ENCODE measurements at regions not wholly inside any gene's neighbourhood (a gene's known extent, or its start where the extent isn't known, plus 50 kb on each side); places are given as distances from the start of the nearest gene placed in this dataset.

DNA sequence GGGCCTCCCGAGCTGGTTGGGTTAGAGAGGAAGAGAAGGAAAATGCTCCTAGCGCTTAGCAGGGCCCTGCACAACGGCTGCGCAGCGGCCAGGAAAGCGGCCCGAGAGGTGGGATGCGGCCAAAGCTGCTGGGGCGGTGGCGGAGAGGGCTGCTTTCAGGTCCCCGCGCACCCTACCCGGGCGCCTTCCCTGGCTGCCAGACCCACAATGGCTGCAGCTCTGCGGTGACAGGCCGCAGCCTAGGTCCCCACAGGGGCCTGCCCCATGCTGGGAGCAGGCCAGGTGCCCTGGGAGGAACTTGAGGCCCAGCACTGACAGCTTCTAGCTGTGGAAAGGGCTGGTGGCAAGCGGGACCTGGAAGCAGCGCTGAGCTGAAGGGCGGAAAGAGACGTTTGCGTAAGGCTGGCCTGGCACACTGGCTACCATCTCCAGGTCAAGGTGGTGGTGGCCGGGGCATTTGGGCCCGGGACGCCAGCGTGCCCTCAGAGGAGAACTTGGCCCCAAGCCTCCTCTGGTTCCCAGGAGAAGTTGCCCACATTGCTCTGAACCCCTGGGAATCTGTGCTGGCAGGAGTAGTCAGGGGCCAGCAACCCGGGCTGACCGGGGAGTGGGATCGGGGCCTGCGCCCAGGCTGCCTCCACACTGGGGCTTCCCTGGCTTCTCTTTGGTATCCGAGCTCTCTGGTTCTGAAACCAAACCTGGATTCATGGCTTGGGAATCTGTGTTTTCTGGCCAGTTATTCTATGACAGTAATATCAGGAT lies 72.9 kb upstream of the ZNF804B start:
- no peaks in the 10 kb centered on the region for H3K27me3 ChIP-seq
- no peak overlapping the region for H3K27ac ChIP-seq
- H3K9me3 ChIP-seq (ENCODE audit: low read depth), result no peaks in the 10 kb centered on the region
- no peaks in the 10 kb centered on the region for H3K4me1 ChIP-seq (ENCODE audit: low read depth)
- DNase-seq (ENCODE audit: low read depth in 1 of 2, low spot score in 1 of 2), result no peak
- TF ChIP-seq, protein P1, sequence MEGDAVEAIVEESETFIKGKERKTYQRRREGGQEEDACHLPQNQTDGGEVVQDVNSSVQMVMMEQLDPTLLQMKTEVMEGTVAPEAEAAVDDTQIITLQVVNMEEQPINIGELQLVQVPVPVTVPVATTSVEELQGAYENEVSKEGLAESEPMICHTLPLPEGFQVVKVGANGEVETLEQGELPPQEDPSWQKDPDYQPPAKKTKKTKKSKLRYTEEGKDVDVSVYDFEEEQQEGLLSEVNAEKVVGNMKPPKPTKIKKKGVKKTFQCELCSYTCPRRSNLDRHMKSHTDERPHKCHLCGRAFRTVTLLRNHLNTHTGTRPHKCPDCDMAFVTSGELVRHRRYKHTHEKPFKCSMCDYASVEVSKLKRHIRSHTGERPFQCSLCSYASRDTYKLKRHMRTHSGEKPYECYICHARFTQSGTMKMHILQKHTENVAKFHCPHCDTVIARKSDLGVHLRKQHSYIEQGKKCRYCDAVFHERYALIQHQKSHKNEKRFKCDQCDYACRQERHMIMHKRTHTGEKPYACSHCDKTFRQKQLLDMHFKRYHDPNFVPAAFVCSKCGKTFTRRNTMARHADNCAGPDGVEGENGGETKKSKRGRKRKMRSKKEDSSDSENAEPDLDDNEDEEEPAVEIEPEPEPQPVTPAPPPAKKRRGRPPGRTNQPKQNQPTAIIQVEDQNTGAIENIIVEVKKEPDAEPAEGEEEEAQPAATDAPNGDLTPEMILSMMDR (IDR thresholded peaks at IDR 0.05; ENCODE audit: low read depth, low read length), result no peak
- H3K36me3 ChIP-seq, result no peaks in the 10 kb centered on the region
- no peak overlapping the region for H3K4me3 ChIP-seq

DNA sequence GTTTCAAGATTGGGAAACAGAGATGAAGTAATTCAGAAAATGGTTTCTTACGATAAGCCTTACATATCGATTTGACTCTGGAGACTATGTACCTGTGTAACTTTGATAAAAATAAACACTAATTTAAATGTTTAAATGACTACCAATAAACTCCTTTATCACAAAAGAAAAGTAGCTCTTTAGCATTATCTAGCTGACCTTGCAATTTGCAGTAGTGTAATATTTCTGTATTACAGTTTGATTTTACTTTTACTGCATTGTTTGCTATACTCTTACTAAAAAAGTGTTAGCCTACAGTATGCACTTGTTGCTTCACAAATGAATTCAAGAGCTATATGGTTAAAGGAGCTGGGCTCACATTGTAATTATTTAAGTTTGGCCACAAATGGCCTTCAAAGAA lies 77.8 kb upstream of the ZNF804B start:
- H3K27ac ChIP-seq, result no peak overlapping the region
- no peaks in the 10 kb centered on the region for H3K4me1 ChIP-seq (ENCODE audit: low read depth)
- no peaks in the 10 kb centered on the region for H3K36me3 ChIP-seq
- TF ChIP-seq, protein P1 (IDR thresholded peaks at IDR 0.05; ENCODE audit: low read depth, low read length), result no peak
- no peaks in the 10 kb centered on the region for H3K27me3 ChIP-seq
- no peak for DNase-seq (ENCODE audit: low read depth in 1 of 2, low spot score in 1 of 2)
- no peaks in the 10 kb centered on the region for H3K9me3 ChIP-seq (ENCODE audit: low read depth)
- H3K4me3 ChIP-seq, result no peak overlapping the region

DNA sequence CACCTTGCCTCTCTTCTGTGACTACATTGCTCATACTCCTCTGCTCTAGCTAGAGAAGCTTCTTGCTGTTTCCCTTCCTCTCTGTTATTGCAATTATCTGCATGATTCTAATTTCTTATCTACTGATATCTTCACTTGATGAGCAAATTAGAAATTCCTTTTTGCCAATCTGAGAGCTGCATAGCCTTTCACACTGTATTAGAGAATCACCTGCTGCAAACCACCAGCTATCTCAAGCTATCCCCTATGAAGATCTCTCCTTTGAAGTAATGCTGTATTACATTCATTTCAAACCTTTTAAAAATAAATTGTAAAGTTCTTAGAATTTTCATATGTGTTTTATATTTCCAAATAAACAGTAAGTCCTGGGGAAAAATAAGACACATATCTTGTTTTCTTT lies 89.0 kb upstream of the ZNF804B start:
- Histone ChIP-seq H3K27me3 (no peaks in the 10 kb centered on the region), H3K27ac (no peak overlapping the region), H3K4me3 (no peak overlapping the region), H3K4me1 (ENCODE audit: low read depth) (no peaks in the 10 kb centered on the region), H3K36me3 (no peaks in the 10 kb centered on the region), H3K9me3 (ENCODE audit: low read depth) (no peaks in the 10 kb centered on the region)
- TF ChIP-seq, protein P1 (IDR thresholded peaks at IDR 0.05; ENCODE audit: low read depth, low read length), result no peak
- no peak for DNase-seq (ENCODE audit: low read depth in 1 of 2, low spot score in 1 of 2)

DNA sequence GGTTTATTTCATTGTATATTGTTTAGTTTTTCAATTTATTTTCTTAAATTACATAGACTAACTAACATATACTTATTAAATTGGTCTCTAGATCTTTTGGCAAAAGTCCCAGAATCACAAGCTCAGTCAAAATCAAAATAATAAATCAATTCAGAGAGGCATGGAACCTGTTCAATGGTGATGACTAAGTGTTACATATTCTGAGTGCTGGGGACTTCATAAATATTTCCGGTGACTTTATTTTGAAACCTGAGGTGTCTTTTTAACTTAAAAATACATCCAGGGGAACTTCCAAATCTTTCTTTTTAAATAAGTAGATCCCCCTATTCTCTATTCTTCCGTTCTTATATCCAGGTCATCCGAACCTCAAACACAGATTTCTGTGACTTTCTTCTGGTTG lies 89.6 kb upstream of the ZNF804B start:
- Histone ChIP-seq H3K9me3 (ENCODE audit: low read depth) (no peaks in the 10 kb centered on the region), H3K4me3 (no peak overlapping the region), H3K4me1 (ENCODE audit: low read depth) (no peaks in the 10 kb centered on the region), H3K27ac (no peak overlapping the region), H3K27me3 (no peaks in the 10 kb centered on the region), H3K36me3 (no peaks in the 10 kb centered on the region)
- DNase-seq (ENCODE audit: low read depth in 1 of 2, low spot score in 1 of 2), result no peak
- TF ChIP-seq, protein P1 (IDR thresholded peaks at IDR 0.05; ENCODE audit: low read depth, low read length), result no peak

DNA sequence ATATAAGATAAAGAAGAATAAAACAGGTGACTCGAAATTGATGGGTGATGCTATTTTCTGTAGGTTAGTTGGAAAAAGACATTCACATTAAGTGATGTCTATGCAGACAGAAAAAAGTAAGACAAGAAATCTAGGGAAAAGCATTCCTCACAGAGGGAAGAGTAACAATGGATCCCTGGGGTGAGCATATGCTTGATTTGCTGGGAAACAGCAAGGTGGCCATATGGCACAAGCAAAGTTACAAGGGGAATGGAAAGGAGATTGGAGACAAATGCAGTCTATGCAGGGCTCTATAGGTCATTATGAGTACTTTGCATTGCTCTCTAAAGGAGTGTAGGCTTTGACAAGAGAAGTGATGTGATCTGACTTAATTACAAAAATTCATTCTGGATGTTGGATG lies 90.9 kb upstream of the ZNF804B start:
- H3K27ac ChIP-seq, result no peak overlapping the region
- H3K27me3 ChIP-seq, result no peaks in the 10 kb centered on the region
- H3K4me1 ChIP-seq (ENCODE audit: low read depth), result no peaks in the 10 kb centered on the region
- H3K4me3 ChIP-seq, result no peak overlapping the region
- no peaks in the 10 kb centered on the region for H3K36me3 ChIP-seq
- no peaks in the 10 kb centered on the region for H3K9me3 ChIP-seq (ENCODE audit: low read depth)
- no peak for DNase-seq (ENCODE audit: low read depth in 1 of 2, low spot score in 1 of 2)
- TF ChIP-seq, protein P1 (IDR thresholded peaks at IDR 0.05; ENCODE audit: low read depth, low read length), result no peak
